ENCODE measurements at regions not wholly inside any gene's neighbourhood (a gene's known extent, or its start where the extent isn't known, plus 50 kb on each side); places are given as distances from the start of the nearest gene placed in this dataset.
"Not testable (repeated sequence)": the region's sequence is repeated elsewhere in the genome, so short reads cannot be mapped to it uniquely, and the experiment has no call there.

DNA sequence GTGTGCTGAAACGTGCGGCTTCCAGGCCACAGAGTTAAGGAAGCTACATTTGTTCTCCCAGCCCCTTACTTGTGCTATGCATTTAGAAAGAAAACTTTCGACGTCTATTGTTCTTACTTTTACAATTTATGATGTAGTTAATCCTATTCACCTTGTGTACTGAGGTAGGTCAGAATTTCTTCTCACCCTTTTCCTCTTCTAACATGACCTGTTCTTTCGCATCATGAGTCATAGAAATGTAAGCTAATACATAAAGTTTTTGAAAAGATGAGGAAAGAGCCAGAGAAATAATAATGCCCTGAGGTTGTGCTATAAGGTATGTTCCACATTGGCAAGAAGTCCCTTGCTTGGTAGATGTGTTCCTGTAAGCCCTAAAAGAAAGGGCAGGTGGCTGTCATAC, 298.3 kb downstream of the TRIML1 start:
- DNase-seq, result no peak

DNA sequence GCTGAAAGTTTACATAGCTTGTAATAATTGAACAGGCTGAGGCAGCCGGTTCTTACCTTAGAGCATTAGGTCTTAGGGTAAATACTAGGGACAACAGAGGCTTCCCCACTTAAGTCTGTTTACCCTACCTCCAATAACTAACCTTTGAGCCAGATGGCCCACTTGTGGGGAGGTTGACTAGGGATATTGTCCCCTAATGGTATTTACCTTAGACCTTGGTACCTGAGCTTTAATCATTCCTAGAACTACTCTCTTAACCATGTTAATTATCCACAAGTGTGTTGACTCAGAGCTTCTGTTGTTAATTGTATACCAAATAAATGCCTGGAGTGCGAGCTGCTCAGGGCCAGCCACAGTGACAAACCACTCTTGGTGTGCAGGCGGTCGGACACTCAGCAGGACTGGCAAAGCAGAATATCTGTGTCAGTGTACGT, 299.2 kb downstream of the TRIML1 start:
- DNase-seq, result not testable (repeated sequence)

DNA sequence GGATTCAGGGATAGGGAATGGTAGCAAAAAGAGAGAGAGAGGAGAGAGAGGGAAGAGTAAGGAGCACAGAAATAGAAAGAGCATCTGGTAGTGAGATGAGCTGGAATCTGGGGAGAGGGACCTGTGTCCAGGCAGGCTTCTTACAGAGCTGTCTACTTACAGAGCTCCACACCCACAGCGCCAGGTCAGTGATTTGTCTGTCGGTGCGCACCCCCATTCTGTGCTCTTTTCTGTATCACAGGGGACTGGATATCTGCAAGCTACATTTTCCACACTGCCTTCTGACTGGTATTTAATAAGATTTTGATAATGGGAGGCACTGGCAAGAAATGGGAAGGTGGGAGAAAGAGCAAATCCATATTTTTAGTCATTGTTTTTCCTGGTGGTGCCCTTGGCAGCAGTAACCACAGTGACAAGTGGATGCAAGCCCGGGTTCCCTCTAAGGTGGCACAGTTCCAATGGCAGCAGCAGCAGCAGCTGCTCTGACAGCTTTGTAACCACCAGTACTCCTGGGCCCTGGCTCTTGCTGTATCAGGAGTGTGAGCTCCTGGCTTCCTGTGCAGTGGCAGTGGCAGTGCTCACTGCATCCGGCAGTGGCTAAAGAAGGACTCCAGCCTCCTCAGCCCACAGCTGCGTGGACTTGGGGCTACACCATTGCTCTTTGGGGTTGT, 300.5 kb downstream of the TRIML1 start:
- DNase-seq, result no peak

DNA sequence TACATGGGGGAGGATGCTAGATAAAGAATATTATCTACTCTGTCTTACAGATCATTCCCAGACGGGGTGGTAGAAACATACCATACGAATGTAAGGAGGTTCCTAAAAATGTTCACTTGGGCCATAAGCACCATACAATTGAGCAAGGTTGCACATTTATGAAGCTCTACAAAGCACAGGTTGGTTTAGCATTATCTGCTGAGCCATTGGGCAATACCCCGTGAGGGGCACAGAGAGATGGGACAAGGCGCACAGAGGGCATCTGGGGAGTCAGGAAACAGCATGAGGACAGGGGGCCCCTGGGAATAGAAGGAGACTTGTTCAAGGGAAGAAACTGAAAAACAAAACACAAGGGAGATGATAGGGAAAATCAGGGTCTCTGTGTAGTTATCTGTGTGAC, 305.3 kb downstream of the TRIML1 start:
- DNase-seq, result no peak

DNA sequence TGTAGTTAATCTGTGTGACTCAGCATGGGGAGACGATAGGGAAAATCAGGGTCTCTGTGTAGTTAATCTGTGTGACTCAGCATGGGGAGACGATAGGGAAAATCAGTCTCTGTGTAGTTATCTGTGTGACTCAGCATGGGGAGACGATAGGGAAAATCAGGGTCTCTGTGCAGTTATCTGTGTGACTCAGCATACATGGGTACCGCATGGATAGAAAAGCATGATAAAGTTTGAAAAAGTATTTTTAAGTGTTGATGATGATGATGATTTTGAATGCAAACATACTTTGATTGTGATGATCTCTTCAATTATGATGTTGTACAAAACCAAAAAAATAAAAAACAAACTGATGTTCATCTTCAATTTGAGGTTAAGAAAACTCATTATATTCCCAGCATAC, 309.8 kb downstream of the TRIML1 start:
- DNase-seq, result not testable (repeated sequence)

DNA sequence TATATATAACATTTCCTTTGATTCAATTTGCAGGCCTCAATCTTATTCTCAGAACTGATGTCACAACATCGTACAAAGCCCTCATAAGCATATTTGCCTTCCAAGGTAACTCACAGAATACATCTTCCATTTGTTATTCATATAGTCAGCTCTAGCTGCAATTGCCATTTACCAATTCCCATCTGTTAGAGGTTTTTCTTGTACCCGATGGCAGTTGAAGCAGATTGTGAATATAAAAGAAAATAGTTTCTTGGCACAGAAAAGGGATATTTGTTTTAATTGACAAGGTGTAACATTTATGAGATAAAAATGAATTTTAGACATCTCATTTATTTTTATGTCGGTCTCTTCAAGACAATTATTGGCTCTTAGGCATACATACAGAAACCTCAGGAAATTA, 311.3 kb downstream of the TRIML1 start:
- DNase-seq, result no peak

DNA sequence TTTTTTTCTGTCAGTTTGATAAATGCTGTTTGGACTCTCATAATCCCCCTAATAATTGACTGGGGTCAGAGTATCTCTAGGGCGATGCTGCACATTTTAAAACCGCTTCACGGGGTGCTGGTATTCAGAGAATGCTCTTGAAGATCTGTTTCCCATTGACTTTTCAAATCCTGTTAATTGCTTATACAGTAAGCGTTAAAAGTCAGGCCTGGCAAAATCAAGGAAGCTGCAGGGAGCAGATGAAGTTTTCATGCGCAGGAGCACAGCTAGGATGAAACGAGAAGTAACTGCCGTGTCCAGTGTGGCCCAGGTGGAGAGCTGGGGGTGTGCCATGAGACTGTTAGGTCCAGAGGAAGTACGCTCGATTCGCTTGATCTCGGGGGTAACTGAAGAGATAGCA, 312.9 kb downstream of the TRIML1 start:
- DNase-seq, result no peak

DNA sequence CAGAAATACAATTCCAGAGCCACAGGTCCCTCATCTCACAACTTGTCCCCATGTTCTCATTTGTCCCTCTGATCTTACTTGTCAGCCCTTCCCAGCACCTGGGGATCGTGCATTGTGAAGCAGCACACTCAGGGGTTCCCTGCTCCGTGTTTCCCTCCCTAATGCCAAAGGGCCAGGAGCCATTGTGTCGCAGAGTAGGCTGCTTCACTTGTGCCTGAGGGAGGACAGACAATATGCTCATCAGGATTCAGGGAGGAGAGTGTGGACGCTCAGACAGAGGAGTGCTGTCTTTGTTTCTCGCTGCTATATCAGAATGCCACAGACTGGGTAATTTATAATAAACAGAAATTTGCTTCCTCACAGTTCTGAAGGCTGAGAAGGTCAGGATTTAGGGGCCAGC, 315.3 kb downstream of the TRIML1 start:
- DNase-seq, result no peak

DNA sequence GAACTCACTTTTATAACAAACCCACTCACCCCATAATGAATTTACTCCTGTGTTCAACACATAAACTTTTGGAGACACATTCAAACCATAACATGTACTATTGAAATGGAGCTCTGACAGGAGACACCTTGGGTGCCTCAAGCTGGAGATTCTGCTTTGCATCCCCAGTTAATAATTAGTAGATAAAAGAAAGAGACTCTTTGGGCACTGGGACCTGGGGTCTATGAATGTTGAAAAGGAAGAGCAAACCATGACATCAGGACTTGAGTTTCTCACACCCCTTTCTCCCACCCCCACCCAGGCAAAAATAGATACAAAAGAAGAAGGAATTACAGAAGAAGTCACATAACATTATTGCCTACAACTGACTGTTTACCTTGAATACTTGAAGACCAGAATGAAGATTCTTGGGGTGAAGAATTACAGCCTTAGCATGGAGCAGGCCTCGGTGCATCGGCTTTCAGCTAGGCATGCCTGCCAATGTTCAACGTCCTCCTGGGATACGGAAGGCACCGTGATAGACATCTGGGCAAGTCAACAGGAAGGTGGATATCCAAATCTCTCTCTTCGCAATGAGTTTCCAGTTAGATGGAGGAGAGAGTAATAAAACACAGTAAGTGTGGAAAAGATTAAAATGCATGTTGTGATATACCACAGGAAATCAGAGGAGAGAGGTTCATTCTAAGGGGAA, 316.0 kb downstream of the TRIML1 start:
- DNase-seq, result no peak

DNA sequence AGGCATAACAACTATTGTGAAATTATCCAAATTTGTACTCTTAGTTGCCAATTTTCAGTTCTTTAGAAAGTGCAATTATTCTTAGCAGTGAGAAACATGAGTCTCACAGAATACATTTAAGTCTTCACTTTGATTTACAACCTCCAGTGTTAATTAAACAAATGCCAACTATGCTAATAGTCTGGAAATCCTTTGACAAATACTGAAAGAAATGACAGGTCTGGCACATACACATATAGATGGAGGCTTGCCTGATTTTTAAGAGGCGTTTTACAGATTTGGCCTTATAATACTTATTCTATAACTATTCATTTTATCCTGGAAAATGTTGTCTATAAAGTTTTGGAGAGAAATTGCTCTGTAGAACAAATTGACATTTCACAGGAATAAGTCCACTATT, 320.1 kb downstream of the TRIML1 start:
- DNase-seq, result no peak

DNA sequence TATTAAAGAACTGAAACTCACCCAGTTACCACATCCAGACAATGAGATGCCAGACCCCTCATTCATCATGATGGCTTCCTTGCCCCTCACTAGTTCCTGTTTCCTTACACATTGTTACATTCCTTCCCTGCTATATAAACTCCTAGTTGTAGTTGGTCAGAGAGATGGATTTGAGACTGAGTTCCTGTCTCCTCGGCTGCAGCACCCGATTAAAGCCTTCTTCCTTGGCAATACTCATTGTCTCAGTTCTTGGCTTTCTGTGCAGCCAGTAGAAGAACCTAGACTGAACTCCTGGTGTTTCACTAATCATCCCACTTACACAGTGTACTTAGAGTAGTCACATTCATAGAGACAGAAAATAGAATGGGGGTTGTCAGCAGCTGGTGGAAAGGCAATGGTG, 324.7 kb downstream of the TRIML1 start:
- no peak for DNase-seq

DNA sequence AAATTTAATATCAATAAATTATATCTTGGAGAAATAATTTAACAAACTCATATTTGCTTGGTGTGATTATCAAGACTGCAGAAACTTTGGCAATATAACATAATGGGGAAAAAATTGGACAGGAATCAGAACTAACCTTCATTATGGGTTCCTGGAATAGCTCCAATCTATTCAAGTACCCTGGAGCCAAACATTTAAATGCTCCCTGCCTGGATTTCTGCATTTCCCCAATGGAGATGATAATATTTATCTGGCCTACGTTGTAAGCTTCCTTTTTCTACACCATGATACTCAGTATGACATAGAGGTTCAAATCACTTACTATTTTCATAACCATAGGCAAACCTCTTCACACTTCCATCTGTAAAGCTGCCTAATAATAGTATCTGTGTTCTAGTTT, 326.8 kb downstream of the TRIML1 start:
- DNase-seq, result no peak

DNA sequence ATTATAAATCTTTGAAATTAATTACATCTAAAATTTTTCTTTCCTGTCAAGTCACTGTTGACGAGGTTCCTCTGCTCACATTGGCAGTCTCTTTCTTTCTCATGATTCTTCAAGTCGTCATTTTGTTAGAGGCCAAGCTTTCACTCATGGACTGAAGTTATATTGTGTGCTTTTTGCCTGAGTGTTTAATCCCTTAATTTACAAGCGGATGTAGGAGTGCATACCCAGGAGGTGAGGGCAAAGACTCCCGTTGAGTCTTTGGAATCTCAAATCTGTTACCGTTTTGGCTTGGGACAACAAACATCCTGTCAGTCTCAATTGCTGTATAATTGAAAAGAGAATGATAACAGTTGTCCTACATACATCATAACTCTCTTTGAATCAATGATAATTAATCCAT, 345.0 kb downstream of the TRIML1 start:
- DNase-seq, result no peak

DNA sequence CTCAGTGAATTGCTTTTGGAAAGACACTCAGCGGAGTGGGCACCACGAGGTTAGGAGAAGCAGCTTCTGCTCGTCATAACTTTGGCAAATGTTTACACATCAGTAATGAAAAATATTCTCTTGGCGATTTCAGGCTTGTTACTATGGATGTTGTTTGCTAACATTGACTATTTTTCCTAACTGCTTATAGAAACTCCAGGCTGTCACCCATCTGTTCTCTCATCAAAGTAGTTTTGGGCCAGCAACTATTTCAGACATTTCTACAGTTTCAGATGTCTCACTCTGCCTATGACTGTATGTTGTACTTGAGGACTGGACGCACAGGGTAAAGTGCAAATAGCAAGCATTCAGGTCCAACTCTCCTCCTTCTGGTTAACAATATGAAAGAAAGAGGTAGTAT, 346.7 kb downstream of the TRIML1 start:
- DNase-seq, result no peak

DNA sequence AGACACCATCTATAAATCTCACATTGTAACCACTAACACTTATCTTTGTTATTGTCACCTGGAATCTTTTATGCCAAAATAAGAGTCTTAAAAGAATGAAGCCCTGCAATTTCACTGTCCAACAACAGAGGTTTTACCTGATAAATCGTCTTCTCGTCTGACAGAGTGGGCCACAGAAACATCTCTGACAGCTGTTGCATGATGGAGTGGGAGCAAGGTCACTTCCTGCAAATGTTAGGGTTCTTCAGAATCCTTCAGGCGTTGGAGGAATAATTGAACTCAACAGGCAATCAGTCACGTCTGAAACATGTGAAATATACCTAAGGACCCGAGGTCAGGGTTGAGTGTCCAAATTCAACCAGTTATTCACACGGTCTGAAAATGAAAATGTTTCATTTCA, 353.6 kb downstream of the TRIML1 start:
- DNase-seq, result no peak

DNA sequence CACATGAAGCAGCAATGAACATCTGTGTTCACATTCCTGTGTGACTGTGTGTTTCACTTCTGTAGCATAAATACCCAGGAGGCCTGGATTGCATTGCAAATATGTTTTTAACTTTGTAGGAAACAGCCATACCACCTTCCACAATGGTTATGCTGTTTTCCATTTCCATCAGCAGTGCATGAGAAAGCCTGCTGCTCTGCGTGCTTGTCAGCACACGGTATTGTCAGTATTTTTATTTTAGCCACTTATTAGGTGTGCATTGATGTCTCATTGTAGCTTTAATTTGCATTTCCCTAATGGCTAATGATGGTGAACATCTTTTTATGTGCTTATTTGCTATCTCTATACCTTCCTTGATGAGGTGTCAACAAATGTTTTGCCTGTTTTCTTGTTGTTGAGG, 355.9 kb downstream of the TRIML1 start:
- no peak for DNase-seq

DNA sequence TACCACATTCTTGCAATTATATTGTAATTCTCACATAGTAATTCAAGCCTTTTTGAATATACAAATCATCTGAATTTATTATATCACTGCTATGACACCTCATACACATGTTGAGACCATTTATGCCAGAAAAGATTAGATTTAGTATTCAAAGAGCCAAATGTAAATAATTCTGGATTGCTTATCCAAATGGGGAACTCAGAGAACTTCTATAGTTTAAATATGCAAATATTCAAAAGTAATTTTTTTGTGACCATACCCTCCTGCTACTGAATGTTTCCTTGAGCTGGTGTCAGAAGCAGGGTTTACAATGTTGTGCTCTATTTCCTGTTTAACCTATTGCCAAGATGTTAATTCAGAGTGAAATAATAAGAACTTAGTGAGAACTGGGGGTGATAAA, 372.2 kb downstream of the TRIML1 start:
- no peak for DNase-seq

DNA sequence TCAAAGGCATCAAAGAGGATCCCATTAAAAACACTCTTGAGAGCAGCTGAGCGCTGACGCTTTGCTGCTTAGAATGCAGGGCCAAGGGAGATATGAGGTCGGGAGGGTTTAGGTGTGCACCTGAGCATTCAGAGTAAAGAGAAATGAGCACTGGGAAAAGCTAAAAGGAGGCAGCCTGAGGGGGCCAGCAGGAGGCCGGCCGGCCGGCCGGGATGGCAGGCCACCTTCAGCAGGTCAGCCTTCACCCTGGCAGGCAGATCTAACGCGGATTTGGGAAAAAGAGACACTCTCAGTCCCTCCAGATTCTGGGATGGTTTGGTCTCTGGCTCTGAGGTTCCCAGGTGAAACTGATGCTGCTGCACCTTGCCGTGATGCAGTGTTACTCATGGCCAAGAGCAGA, 393.5 kb downstream of the TRIML1 start:
- DNase-seq, result no peak

DNA sequence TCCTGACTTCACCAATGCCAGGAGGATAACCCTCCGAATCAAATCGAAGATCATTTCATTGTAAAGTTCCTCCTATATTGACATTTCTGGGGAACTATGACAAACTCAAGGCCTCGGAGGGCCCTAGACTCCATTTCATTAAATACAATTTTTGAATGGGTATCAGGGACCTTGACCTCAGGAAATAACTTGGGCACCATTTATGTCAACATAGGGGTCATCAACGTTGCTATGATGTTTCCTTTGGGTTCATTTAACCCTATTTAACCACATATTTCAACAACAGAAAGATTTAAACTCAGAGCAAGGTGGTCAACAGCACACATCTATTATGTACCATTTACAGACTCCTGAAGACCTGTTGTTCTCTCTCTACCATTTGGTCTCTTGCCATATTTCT, 395.1 kb downstream of the TRIML1 start:
- DNase-seq, result no peak

DNA sequence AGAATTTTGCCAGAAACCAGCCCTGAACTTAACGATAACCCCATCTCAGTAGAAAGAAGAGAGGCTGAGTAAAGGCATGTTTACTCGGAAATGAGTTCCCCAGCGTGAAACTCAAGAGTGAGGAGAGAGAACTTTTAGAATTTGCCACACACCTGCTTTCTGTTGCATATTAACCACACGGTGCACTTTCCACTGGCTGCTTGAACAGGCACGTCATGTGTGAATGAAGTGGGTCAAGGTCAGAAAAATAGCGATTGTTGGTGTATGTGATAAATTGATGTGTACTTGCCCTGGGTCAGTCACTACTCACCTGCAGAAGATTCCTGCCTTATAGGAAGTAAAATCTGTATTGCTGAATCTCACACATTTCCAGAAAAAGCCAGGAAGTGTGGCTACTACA, 395.7 kb downstream of the TRIML1 start:
- DNase-seq, result no peak

DNA sequence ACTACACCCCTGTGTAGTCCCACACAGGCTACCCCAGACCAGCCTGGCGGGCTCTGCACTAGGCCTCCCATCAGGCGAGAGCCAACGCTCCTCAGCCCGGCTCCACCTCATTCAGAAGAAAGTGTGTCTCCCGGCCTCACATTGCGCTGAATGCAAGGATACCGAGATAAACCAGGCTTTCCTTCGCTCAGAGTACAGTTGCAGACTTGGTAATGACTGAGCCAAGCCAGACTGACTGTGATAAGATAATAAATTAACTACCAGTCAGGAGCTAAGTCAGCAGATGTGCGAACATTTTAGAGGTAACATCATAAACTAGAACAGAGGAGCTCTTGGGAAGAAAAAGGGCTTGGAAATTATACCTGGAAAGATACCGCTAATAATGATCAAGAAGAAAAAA, 397.6 kb downstream of the TRIML1 start:
- no peak for DNase-seq

DNA sequence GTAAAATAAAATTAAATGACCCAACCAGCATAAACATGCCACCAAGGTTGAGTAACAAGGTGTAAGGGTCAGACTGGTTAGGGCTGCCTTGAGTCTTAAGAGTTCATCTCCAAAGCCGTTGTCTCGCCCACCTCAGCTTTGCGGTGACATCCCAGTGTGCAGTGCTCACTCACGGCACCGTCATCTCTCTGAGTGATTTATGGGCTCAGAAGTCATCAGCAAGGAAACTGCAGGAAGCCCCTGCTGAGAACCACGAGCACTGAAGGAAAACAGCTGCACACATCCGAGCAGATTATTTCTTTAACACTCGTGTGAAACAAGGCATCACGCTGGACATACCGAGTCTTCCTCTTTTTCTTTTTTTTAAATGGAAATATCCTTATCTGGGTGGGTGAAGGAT, 411.1 kb downstream of the TRIML1 start:
- DNase-seq, result no peak

DNA sequence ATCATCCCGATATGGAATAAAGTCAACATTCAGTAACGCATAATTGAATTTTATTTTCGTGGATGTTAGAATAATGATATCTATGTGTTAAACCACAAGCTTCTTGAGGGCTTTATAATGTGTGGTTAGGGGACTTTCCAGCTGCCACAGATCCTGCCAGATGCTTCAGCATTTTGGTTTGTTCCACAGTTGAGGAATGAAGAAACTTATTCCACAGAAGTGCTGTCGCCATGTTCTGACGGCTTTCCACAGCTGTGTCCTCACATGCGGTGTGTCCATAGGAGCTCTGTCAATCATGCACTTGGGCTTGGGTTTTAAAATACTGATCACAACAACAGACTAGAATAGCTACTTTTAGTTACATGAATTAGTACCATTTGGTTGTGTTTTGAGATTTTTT, 411.9 kb downstream of the TRIML1 start:
- DNase-seq, result no peak

DNA sequence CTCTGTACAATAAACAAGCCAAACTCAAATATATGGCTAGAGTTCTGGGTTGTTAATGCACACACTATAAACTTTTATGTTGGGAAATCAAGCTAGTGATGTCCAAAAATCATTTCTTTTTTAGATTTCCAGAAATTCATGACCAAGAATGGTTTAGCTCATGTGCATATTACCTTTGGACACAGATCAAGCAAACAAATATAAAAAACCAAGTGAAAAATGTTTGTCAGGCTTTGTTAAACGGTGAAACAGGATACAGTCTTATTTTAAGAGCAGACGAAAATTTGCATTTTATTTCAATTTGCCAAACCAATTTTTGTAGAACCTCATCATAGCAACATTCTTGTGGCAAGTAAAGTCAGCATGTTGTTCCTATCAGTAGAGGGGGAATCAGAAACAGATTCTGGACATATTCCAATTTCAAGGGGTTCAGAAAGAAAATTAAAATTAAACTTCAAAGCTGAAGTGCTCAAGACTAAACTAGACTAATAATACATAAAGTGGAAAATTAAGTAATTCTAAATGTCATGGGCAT, 413.6 kb downstream of the TRIML1 start:
- no peak for DNase-seq

Measured in right kidney (tissue), 1 donor.